Dermis blood vessel endothelial cell (primary cell): ENCODE measurements at regions not wholly inside any gene's neighbourhood (a gene's known extent, or its start where the extent isn't known, plus 50 kb on each side); places are given as distances from the start of the nearest gene placed in this dataset.
"Not testable (repeated sequence)": the region's sequence is repeated elsewhere in the genome, so short reads cannot be mapped to it uniquely, and the experiment has no call there.

Experiments used
- DNase-seq: peaks from one replicate; pipeline ENCODE4 v3.0.0; 2010

GRCh38 chr1:171397851-171398469, 84.0 kb downstream of the FMO4 start:
- DNase-seq: no peak

DNA sequence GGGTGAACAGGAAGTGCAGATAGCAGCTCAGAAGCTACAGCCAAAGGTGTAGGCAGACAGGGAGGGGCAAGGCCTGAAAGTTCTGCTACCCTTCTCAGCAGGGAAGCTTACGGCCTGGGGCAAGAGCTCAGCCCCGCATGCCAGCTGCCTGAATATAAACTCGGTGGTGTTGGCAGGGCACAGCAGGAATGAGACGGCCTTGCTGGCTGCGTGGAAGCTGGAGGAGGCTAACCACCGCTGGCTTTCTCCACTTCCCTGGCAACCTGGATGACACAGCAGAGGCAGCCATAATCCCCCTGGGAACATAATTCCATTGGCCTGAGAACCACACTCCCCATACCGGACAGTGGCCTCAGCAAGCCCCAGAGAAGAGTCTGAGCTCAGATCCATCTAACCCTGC, 81.9 kb upstream of the PRRC2C start:
- no peak for DNase-seq

DNA sequence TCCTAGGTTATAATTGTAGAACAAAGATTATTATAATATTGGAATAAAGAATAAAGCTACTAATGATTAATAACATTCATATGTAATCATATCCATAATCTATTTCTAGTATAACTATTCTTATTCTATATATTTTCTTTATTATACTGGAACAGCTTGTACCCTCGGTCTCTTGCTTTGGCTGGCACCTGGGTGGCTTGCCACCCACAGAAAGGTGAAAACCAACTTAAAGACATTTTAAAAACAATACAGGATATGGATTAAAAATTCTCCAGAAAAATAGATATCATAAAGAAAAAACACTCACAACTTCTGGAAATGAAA, 80.0 kb upstream of the PRRC2C start:
- DNase-seq: no peak

- DNase-seq: not testable (repeated sequence)
Measured at GRCh38 chr1:171413557-171413956, 71.8 kb upstream of the PRRC2C start.

DNA sequence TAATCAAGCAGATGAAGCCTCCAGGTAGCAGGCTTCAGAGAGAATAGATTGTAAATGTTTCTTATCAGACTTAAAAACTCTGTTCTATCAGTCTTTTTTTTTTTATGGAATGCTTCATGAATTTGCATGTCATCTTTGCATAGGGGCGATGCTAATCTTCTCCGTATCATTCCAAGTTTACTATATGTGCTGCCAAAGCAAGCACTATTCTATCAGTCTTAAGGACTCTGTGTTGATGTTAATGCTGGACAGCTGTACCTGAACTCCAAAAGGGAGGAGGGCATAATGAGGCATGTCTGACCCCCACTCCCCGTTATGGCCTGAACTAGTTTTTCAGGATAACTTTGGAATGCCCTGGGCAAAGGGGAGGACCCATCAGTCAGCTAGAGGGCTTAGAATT, 66.8 kb upstream of the PRRC2C start:
- no peak for DNase-seq

GRCh38 chr1:171420810-171421209, 64.5 kb upstream of the PRRC2C start:
- DNase-seq: no peak

- no peak for DNase-seq
Measured at GRCh38 chr1:171421413-171422020, 63.8 kb upstream of the PRRC2C start.

DNA sequence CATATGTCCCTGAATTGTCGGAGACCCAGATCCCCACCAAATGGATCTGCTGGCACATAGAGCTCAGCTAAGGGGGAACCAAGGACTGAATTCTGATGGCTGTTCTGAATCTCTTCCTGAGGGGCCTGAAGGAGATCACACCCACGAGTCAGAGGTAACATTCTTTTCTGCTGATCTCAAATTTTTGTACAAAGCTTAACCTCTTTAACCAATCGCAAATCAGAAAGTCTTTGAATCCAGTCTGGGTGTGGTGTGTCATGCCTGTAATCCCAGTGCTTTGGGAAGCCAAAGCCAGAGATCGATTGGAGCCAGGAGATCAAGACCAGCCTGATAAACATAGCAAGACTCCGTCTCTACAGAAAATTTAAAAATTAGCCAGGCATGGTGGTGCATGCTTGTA, 62.8 kb upstream of the PRRC2C start:
- DNase-seq: peak; percentile 33

DNA sequence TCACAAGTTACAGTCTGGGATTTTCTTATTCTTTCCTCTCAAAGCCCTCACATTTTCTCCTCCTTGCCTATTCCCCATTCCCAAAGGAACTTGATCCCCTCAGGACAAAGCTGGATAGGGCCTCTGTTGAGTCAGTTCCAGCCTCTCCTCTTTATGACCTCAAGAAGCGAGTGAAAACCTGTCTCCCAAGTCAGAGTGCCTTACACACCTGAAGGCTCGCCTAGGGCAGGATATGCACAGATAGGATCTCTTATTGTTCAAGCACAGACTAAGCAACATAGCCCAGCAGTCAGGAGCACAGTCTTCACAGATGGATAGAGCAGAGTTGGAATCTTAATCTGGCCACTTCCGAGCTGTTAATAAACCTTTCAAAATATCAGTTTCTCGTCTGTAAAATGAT, 60.8 kb upstream of the PRRC2C start:
- no peak for DNase-seq

DNA sequence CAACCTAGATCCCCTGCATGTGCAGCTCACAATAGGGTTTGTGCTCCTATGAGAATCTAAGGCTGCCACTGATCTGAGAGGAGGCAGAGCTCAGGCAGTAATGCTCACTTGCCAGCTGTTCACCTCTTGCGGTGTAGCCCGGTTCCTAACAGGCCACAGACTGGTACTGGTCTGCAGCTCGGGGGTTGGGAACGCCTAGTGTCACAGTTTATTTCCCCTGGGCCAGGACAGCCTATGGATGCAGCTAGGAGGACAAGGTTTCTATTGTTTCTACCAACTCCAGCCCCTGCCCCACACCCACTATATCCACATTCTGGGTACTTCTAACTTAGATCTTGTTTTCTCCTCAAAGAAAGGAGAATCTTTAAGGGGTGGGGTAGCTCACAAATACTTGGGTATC, 58.7 kb upstream of the PRRC2C start:
- no peak for DNase-seq

DNA sequence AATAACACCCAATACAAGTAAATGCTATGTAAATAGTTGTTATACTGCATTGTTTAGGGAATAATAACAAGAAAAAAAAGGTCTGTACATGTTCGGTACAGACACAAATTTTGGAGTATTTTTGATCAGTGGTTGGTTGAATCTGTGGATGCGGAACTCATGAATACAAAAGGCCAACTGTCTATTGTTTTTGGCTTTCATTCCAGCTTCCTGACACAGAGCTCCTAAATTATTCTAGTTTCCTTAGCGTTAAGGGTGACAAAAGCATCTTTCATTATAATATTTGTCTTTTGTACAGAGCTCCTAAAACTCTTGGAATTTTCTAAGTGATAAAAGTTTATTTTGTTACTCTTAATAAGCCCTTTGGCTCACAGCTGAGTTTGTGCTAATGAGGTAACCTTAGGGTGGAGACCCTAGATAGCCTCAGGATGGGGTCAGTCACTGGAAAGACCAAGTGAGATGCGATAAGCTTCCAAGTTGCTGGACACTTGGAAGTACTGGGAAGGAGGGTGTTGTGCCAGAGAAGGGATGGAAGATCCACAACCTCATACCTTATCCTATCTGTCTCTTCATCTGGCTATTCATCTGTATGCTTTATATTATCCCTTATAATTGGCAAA, 57.4 kb upstream of the PRRC2C start:
- DNase-seq: peak; percentile 39

DNA sequence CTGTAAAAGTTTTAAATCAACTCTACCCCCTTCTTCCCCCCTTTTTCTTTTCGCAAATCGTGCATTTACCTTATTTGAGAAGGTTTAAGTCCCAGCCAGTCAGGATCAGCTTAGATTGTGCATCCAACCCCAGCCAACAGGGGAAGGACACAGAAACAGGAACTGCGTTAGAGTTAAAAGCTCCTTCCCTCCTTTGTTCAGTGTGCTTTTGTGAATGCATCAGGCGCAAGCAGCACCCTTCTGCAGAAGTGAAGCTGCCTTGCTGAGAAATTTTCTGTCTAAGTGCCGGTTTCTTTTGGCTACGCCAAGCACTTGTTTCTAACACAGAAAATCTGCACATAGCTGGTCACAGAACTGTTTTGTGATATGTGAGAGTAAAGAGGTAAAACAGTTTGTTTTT, 56.2 kb upstream of the PRRC2C start:
- DNase-seq: no peak

- no peak for DNase-seq
Measured at GRCh38 chr1:171431994-171432393, 53.3 kb upstream of the PRRC2C start.

DNA sequence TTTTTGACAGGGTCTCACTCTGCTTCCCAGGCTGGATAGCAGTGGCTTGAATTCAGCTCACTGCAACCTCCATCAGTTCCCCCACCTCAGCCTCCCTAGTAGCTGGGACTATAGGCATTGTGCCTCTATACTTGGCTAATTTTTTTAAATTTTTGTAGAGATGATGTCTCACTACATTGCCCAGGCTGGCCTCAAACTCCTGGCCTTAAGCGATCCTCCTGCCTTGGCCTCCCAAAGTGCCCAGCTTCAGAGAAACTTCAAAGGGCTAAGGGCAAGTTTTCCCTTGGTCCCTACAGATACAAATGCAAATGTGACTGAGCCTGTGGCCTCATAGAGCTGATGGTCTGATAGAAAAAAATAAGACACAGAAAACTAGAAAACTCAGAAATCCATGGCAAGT, 52.9 kb upstream of the PRRC2C start:
- no peak for DNase-seq

- DNase-seq: peak; percentile 54
Measured at GRCh38 chr1:171433451-171433850, 51.9 kb upstream of the PRRC2C start.

DNA sequence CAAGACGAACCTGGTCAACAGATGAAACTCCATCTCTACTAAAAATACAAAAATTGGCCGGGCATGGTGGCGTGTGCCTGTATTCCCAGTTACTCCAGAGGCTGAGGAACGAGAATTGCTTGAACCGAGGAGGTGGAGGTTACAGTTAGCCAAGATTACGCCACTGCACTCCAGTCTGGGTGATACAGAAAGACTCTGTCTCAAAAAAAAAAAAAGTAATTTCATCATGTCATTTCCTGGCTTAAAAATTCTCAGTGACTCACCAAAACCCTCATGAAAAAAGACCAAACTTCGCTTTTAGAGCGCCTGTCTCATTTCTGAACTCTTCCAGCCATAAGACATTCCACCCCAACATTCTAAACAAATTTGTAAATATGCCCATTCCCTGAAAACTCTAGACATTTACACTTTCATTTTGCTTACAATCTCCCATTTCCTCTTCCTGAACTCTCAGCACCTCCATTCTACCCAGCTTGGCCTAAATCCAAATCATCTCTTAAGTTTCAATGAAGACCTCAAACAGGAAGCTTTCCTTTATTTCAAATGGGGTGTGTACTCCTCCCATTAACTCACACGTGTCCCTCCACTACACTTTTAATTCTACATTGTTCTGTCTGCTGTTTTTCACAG, 50.5 kb upstream of the PRRC2C start:
- peak; percentile 82 for DNase-seq
